Suprapubic skin (tissue), 4 donors: ENCODE measurements at regions not wholly inside any gene's neighbourhood (a gene's known extent, or its start where the extent isn't known, plus 50 kb on each side); places are given as distances from the start of the nearest gene placed in this dataset.
"Not testable (repeated sequence)": the region's sequence is repeated elsewhere in the genome, so short reads cannot be mapped to it uniquely, and the experiment has no call there.

Experiments used
- DNase-seq, 2 donors: peaks; one replicate each; pipeline ENCODE4 v3.0.0-alpha.2; 2019; ENCODE audit warnings: low spot score in 2 of 2
- H3K27ac ChIP-seq: fragments of 200-600 bp; sonication (generic); one replicate; pipeline ENCODE4 v1.5.1; 2019
- H3K27me3 ChIP-seq: fragments of 200-600 bp; sonication (generic); one replicate; pipeline ENCODE4 v1.5.1; 2019
- H3K36me3 ChIP-seq: fragments of 200-600 bp; sonication (generic); one replicate; pipeline ENCODE4 v1.5.1; 2019
- H3K4me1 ChIP-seq: fragments of 200-600 bp; sonication (generic); one replicate; pipeline ENCODE4 v1.5.1; 2019
- H3K4me3 ChIP-seq: fragments of 200-600 bp; sonication (generic); one replicate; pipeline ENCODE4 v1.5.1; 2019; ENCODE audit warnings: mild to moderate bottlenecking
- H3K9me3 ChIP-seq: fragments of 200-600 bp; sonication (generic); one replicate; pipeline ENCODE4 v1.5.1; 2019
- CTCF ChIP-seq, 2 donors: fragments of 200-600 bp in 1 of 2; fragments of 450-650 bp in 1 of 2; sonication (generic) in 1 of 2; IDR thresholded peaks; one replicate each; pipeline ENCODE4 v1.5.1; 2016 to 2019; ENCODE audit warnings: antibody characterized with exemption in 2 of 2, mild to moderate bottlenecking in 1 of 2, moderate library complexity in 1 of 2
- EP300 ChIP-seq: sonication (generic); formaldehyde crosslinking; IDR thresholded peaks from one replicate; pipeline ENCODE4 v1.6.1; 2017; ENCODE audit warnings: antibody characterized with exemption
- POLR2A ChIP-seq, 2 donors: fragments of 450-650 bp; IDR thresholded peaks; one replicate each; pipeline ENCODE4 v1.6.1; 2017; ENCODE audit warnings: antibody characterized with exemption in 2 of 2, mild to moderate bottlenecking in 2 of 2, moderate library complexity in 2 of 2
- POLR2AphosphoS5 ChIP-seq, 3 donors: sonication (generic); formaldehyde crosslinking; IDR thresholded peaks; one replicate each; pipeline ENCODE4 v1.6.1; 2017; ENCODE audit warnings: antibody characterized with exemption in 3 of 3
- WGBS: methylation state at CpG from one replicate; pipeline ENCODE4 v1.1.5; 2018; 5-methylcytosine and 5-hydroxymethylcytosine counted together

GRCh38 chr2:128595763-128596395 is 277.2 kb upstream of the HS6ST1 start:
- H3K9me3 ChIP-seq, result no peaks in the 10 kb centered on the region
- H3K4me3 ChIP-seq, result no peak overlapping the region
- H3K27me3 ChIP-seq, result no peaks in the 10 kb centered on the region
- peak in 1 of 2 donors; percentile 55 for DNase-seq
- WGBS, result 78% methylated on average over 11 of the region's 13 CpGs
- H3K27ac ChIP-seq, result no peak overlapping the region
- H3K4me1 ChIP-seq, result peaks cover 7% of the 10 kb centered on the region
- no peaks in the 10 kb centered on the region for H3K36me3 ChIP-seq
- TF ChIP-seq EP300, result no peak

GRCh38 chr2:128596396-128597120 is 277.9 kb upstream of the HS6ST1 start:
- Histone ChIP-seq H3K36me3 (no peaks in the 10 kb centered on the region), H3K4me3 (no peak overlapping the region), H3K27me3 (no peaks in the 10 kb centered on the region), H3K4me1 (peaks cover 4% of the 10 kb centered on the region), H3K27ac (no peak overlapping the region), H3K9me3 (no peaks in the 10 kb centered on the region)
- peak in 1 of 2 donors; percentile 69 for DNase-seq
- no peak for TF ChIP-seq POLR2AphosphoS5 (IDR thresholded peaks at IDR 0.05)
- TF ChIP-seq POLR2A (IDR thresholded peaks at IDR 0.05), result no peak
- TF ChIP-seq CTCF (IDR thresholded peaks at IDR 0.05), result no peak
- no peak for TF ChIP-seq EP300
- 88% methylated on average over 6 of the region's 12 CpGs for WGBS

GRCh38 chr2:128597121-128597762 is 278.6 kb upstream of the HS6ST1 start:
- WGBS, result 87% methylated on average over 9 of the region's 9 CpGs
- no peak for TF ChIP-seq POLR2A (IDR thresholded peaks at IDR 0.05)
- no peak for TF ChIP-seq CTCF (IDR thresholded peaks at IDR 0.05)
- no peak for TF ChIP-seq POLR2AphosphoS5 (IDR thresholded peaks at IDR 0.05)
- no peak for TF ChIP-seq EP300
- H3K27ac ChIP-seq, result no peak overlapping the region
- no peaks in the 10 kb centered on the region for H3K27me3 ChIP-seq
- H3K4me1 ChIP-seq, result no peaks in the 10 kb centered on the region
- DNase-seq, result no peak
- no peaks in the 10 kb centered on the region for H3K36me3 ChIP-seq
- no peaks in the 10 kb centered on the region for H3K9me3 ChIP-seq
- H3K4me3 ChIP-seq, result no peak overlapping the region

- H3K36me3 ChIP-seq, H3K4me1 ChIP-seq, H3K4me3 ChIP-seq, H3K9me3 ChIP-seq, H3K27me3 ChIP-seq, DNase-seq, H3K27ac ChIP-seq: not testable (repeated sequence)
- WGBS, result 94% methylated on average over 1 of the region's 1 CpG
Observed at GRCh38 chr2:128598260-128598659, 279.6 kb upstream of the HS6ST1 start.

- no peaks in the 10 kb centered on the region for H3K4me1 ChIP-seq
- TF ChIP-seq POLR2AphosphoS5 (IDR thresholded peaks at IDR 0.05) (no peak), EP300 (no peak)
- no peak for DNase-seq
- no peaks in the 10 kb centered on the region for H3K36me3 ChIP-seq
- no peaks in the 10 kb centered on the region for H3K27me3 ChIP-seq
- H3K4me3 ChIP-seq, result no peak overlapping the region
- H3K27ac ChIP-seq, result no peak overlapping the region
- H3K9me3 ChIP-seq, result no peaks in the 10 kb centered on the region
- WGBS, result 95% methylated on average over 4 of the region's 4 CpGs
Observed at GRCh38 chr2:128598862-128599441, 280.3 kb upstream of the HS6ST1 start.

GRCh38 chr2:128599700-128600099 is 281.0 kb upstream of the HS6ST1 start:
- DNase-seq, result peak in 1 of 2 donors; percentile 67
- Histone ChIP-seq H3K27me3 (no peaks in the 10 kb centered on the region), H3K4me3 (no peak overlapping the region), H3K27ac (no peak overlapping the region), H3K9me3 (no peaks in the 10 kb centered on the region), H3K36me3 (no peaks in the 10 kb centered on the region), H3K4me1 (no peaks in the 10 kb centered on the region)
- TF ChIP-seq POLR2AphosphoS5 (IDR thresholded peaks at IDR 0.05), result no peak
- no peak for TF ChIP-seq EP300
- TF ChIP-seq POLR2A (IDR thresholded peaks at IDR 0.05), result no peak
- no peak for TF ChIP-seq CTCF (IDR thresholded peaks at IDR 0.05)
- WGBS, result 89% methylated on average over 7 of the region's 8 CpGs
